PC-9 (cell line): ENCODE measurements at regions not wholly inside any gene's neighbourhood (a gene's known extent, or its start where the extent isn't known, plus 50 kb on each side); places are given as distances from the start of the nearest gene placed in this dataset.

ENCODE experiments used
- BruUV-seq: library from RNA; stranded (reverse); fragments of 400-500 nt; replicated peaks from 2 replicates; lab custom pipeline; 2021; lab: Mats Ljungman, UMichigan
- CTCF ChIA-PET: fragments of 300-600 bp; sonication (Branson Sonifier 250); formaldehyde crosslinking; loops from one replicate; lab custom pipeline; 2022; ENCODE audit warnings: antibody characterized with exemption; lab: Charles Lee
- POLR2A ChIA-PET: fragments of 300-600 bp; sonication (Branson Sonifier 250); formaldehyde crosslinking; loops from one replicate; lab custom pipeline; 2022; ENCODE audit warnings: antibody characterized with exemption; ENCODE audit not compliant: unreplicated experiment; lab: Charles Lee
- DNase-seq, 2 experiments: peaks; one replicate each; pipeline versions ENCODE4 v3.0.0 to v3.0.0-alpha.2; 2015 to 2022; ENCODE audit warnings: mixed read lengths in 1 of 2
- H2AFZ ChIP-seq: fragments of 200-600 bp; sonication (generic); 2 replicates; pipeline ENCODE4 v1.8.1; 2017; ENCODE audit warnings: antibody characterized with exemption
- H3F3A ChIP-seq: fragments of 200-600 bp; sonication (generic); 2 replicates; pipeline ENCODE4 v1.8.1; 2017; ENCODE audit warnings: antibody characterized with exemption, mild to moderate bottlenecking, low read depth; ENCODE audit not compliant: insufficient read depth
- H3K27ac ChIP-seq: fragments of 200-600 bp; sonication (generic); 2 replicates; pipeline ENCODE4 v1.6.1; 2016; ENCODE audit warnings: mixed run types
- H3K27me3 ChIP-seq: fragments of 200-600 bp; sonication (generic); 2 replicates; pipeline ENCODE4 v1.6.1; 2016; ENCODE audit warnings: low read depth, mixed run types; ENCODE audit not compliant: insufficient read depth
- H3K36me3 ChIP-seq: fragments of 200-600 bp; sonication (generic); 2 replicates; pipeline ENCODE4 v1.6.1; 2016; ENCODE audit warnings: low read depth, mixed run types
- H3K4me1 ChIP-seq: fragments of 200-600 bp; sonication (generic); replicated peaks from 2 replicates; pipeline ENCODE4 v1.6.1; 2016; ENCODE audit warnings: mixed run types; ENCODE audit not compliant: insufficient read depth
- H3K4me2 ChIP-seq: fragments of 200-600 bp; sonication (generic); 2 replicates; pipeline ENCODE4 v1.6.1; 2017; ENCODE audit warnings: mixed run types
- H3K4me3 ChIP-seq: fragments of 200-600 bp; sonication (generic); 2 replicates; pipeline ENCODE4 v1.6.1; 2016; ENCODE audit warnings: mixed run types
- H3K79me2 ChIP-seq: fragments of 200-600 bp; sonication (generic); 2 replicates; pipeline ENCODE4 v1.6.1; 2017; ENCODE audit warnings: low read depth, mixed run types
- H3K9me2 ChIP-seq: fragments of 200-600 bp; sonication (generic); 2 replicates; pipeline ENCODE4 v1.8.1; 2017; ENCODE audit warnings: mild to moderate bottlenecking; ENCODE audit not compliant: insufficient read depth
- H3K9me3 ChIP-seq: fragments of 200-600 bp; sonication (generic); 2 replicates; pipeline ENCODE4 v1.8.1; 2016; ENCODE audit warnings: low read depth; ENCODE audit not compliant: insufficient read depth
- H4K20me1 ChIP-seq: fragments of 200-600 bp; sonication (generic); 2 replicates; pipeline ENCODE4 v1.8.1; 2017; ENCODE audit not compliant: insufficient read depth
- EZH2 ChIP-seq: fragments of 200-600 bp; sonication (generic); IDR thresholded peaks from 2 replicates; pipeline ENCODE4 v1.8.0; 2017; ENCODE audit warnings: antibody characterized with exemption, low read depth
- intact Hi-C: fragments of 100-400 bp; cut with micrococcal nuclease; formaldehyde crosslinking; loops from one replicate; pipeline ENCODE4 v1.10.0; 2022; ENCODE audit not compliant: unreplicated experiment
- TF ChIP-seq, protein P1 (sequence below): fragments of 200-600 bp; sonication (generic); conservative IDR thresholded peaks from 2 replicates; pipeline ENCODE4 v1.6.1; 2017; ENCODE audit warnings: mixed run types, antibody characterized with exemption, mild to moderate bottlenecking, moderate library complexity

- H3K9me3 ChIP-seq: no peaks in the 10 kb centered on the region
- peaks cover 4% of the 10 kb centered on the region; the same call in 1 of the 2 replicates for H3K9me2 ChIP-seq
- H3K27ac ChIP-seq: no peak overlapping the region
- no peak for DNase-seq
- no peak overlapping the region for H2AFZ ChIP-seq
- no peaks in the 10 kb centered on the region for H3F3A ChIP-seq
- TF ChIP-seq EZH2: no peak
- TF ChIP-seq, protein P1, sequence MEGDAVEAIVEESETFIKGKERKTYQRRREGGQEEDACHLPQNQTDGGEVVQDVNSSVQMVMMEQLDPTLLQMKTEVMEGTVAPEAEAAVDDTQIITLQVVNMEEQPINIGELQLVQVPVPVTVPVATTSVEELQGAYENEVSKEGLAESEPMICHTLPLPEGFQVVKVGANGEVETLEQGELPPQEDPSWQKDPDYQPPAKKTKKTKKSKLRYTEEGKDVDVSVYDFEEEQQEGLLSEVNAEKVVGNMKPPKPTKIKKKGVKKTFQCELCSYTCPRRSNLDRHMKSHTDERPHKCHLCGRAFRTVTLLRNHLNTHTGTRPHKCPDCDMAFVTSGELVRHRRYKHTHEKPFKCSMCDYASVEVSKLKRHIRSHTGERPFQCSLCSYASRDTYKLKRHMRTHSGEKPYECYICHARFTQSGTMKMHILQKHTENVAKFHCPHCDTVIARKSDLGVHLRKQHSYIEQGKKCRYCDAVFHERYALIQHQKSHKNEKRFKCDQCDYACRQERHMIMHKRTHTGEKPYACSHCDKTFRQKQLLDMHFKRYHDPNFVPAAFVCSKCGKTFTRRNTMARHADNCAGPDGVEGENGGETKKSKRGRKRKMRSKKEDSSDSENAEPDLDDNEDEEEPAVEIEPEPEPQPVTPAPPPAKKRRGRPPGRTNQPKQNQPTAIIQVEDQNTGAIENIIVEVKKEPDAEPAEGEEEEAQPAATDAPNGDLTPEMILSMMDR: no peak
- no peak overlapping the region for H3K4me3 ChIP-seq
- intact Hi-C loops: loop anchor here (5.0 kb wide), 1 partner anchor 129 kb away; no protein-coding TSS in a partner anchor
- no peak overlapping the region for H3K4me2 ChIP-seq
- H4K20me1 ChIP-seq: no peaks in the 10 kb centered on the region
- H3K4me1 ChIP-seq: no peaks in the 10 kb centered on the region
- BruUV-seq: no TSS peak
- POLR2A ChIA-PET: no interaction called here
- H3K79me2 ChIP-seq: no peaks in the 10 kb centered on the region
- no peaks in the 10 kb centered on the region for H3K27me3 ChIP-seq
- no peaks in the 10 kb centered on the region for H3K36me3 ChIP-seq
- CTCF ChIA-PET: no interaction called here
Measured at GRCh38 chr7:81167934-81168333, 249.1 kb upstream of the SEMA3C start.

- DNase-seq: no peak
- intact Hi-C loops: loop anchor here (5.0 kb wide), 1 partner anchor 132 kb away; no protein-coding TSS in a partner anchor
- Histone ChIP-seq H3K79me2 (no peaks in the 10 kb centered on the region), H4K20me1 (no peaks in the 10 kb centered on the region), H3K36me3 (no peaks in the 10 kb centered on the region), H3K4me2 (no peak overlapping the region), H3K27me3 (no peaks in the 10 kb centered on the region), H3K9me3 (no peaks in the 10 kb centered on the region), H3K9me2 (peaks cover 4% of the 10 kb centered on the region; the same call in 1 of the 2 replicates), H3K4me3 (no peak overlapping the region), H3F3A (0 out of 2 replicates have a peak, but pooled peaks cover 4% of the 10 kb centered on the region), H3K4me1 (no peaks in the 10 kb centered on the region), H2AFZ (no peak overlapping the region), H3K27ac (no peak overlapping the region)
- ChIA-PET POLR2A (no interaction called here), CTCF (no interaction called here)
- TF ChIP-seq EZH2: no peak
- TF ChIP-seq, protein P1: no peak
- BruUV-seq: no TSS peak
Measured at GRCh38 chr7:81165070-81165469, 246.2 kb upstream of the SEMA3C start.

DNA sequence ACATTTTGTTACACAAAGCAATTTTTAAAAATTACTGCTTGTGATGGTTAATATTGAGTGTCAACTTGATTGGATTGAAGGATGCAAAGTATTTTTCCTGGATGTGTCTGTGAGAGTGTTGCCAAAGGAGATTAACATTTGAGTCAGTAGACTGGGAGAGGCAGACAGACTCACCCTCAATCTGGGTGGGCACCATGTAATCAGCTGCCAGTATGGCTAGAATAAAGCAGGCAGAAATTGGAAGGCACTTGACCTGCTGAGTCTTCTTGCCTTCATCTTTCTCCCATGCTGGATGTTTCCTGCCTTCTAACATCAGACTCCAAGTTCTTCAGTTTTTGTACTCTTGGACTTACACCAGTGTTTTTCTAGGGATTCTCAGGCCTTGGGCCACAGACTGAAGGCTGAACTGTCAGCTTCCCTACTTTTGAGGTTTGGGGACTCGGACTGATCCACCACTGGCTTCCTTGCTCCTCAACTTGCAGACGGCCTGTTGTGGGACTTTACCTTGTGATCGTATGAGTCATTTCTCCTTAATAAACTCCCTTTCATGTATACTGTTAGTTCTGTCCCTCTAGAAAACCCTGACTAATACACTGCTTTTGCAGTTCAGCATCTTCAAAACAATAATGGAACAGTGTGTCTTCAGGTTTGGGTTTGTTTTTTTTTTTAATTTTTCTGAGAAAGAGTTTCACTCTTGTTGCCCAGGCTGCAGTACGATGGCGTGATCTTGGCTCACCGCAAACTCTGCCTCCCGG, 244.1 kb upstream of the SEMA3C start:
- H3K9me2 ChIP-seq: no peaks in the 10 kb centered on the region
- DNase-seq: no peak
- H3K4me2 ChIP-seq: no peak overlapping the region
- no peaks in the 10 kb centered on the region for H3K79me2 ChIP-seq
- H3K27me3 ChIP-seq: no peaks in the 10 kb centered on the region
- ChIA-PET POLR2A (no interaction called here), CTCF (interaction anchor here (0.6 kb wide), 1 partner anchor 20 kb away, joined by 3 read pairs; no protein-coding TSS in a partner anchor)
- no peak overlapping the region for H3K4me3 ChIP-seq
- H3F3A ChIP-seq: 0 out of 2 replicates have a peak, but pooled peaks cover 4% of the 10 kb centered on the region
- H4K20me1 ChIP-seq: no peaks in the 10 kb centered on the region
- H3K4me1 ChIP-seq: peaks cover 10% of the 10 kb centered on the region; the same call in 1 of the 2 replicates
- intact Hi-C loops: no loop called here
- no peaks in the 10 kb centered on the region for H3K36me3 ChIP-seq
- no peaks in the 10 kb centered on the region for H3K9me3 ChIP-seq
- no peak overlapping the region for H3K27ac ChIP-seq
- no TSS peak for BruUV-seq
- TF ChIP-seq, protein P1: no peak
- TF ChIP-seq EZH2: no peak
- H2AFZ ChIP-seq: no peak overlapping the region
